GM21367 (cell line): ENCODE measurements at regions not wholly inside any gene's neighbourhood (a gene's known extent, or its start where the extent isn't known, plus 50 kb on each side); places are given as distances from the start of the nearest gene placed in this dataset.

Experiments used
- ATAC-seq: cut with Tn5 transposase; IDR thresholded peaks from one replicate; pipeline ENCODE4 v1.9.1; 2021; ENCODE audit not compliant: unreplicated experiment

DNA sequence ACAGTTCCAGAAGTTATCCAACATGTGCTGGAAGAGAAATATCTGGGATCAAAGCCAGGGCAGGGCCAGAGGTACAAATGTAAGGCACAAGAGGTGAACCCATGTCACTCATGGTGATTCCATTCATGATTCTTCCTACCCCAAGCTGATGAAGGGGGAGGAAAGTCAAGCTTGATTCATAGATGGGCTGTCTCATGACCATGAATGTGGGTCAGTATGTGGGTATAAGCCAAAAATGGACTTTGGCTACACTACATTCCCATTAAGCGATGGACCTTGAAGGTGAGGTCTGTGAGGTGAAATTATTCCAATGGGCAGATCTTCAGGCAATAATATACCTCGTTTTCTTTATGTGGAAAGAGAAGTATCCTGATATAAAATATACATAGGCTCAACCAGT, 217.1 kb downstream of the BTG1 start:
- no peak for ATAC-seq

DNA sequence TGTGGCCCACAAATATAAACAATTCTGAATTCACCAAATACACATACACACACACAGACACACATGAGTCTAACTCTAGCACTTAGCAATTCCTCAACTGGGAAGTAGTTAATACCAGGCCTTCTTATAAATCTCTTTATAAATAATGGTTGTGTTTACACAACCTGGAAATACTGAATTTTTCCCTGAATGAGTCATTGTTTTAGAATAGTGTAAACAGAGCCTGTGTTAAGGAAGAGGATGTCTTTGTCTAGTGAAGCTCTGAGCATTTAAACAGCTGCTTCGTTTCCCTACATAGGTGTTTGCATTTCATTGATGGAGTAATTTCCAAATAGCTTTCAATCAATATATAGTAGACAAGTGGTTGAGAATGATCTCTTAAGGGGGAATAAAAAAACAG, 218.8 kb downstream of the BTG1 start:
- no peak for ATAC-seq

DNA sequence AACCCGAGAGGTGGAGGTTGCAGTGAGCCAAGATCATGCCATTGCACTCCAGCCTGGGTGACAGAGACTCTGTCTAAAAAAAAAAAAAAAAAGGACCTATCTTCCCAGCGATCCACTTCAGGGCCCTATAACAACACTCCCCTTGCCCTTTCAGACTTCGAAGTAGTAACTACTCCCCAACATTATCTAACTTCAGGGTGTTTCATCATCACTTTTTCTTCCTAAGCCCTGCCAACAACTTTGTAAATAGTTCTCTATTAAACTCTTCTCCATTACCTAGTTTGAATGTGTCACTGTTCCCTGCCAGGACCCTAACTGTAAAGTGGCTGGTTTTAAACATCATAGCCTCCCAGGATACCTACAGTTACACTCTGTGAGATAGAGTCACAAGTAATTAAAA, 220.8 kb downstream of the BTG1 start:
- ATAC-seq = no peak

DNA sequence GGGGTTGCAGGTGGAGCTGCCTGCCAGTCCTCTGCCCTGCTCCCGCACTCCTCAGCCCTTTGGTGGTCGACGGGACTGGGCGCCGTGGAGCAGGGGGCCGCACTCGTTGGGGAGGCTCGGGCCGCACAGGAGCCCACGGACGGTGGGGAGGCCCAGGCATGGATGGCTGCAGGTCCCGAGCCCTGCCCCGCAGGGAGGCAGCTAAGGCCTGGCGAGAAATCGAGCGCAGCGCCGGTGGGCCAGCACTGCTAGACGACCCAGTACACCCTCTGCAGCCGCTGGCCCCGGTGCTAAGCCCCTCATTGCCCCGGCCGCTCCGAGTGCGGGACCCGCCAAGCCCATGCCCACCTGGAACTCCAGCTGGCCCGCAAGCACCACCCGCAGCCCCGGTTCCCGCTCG, 221.8 kb downstream of the BTG1 start:
- ATAC-seq = no peak

DNA sequence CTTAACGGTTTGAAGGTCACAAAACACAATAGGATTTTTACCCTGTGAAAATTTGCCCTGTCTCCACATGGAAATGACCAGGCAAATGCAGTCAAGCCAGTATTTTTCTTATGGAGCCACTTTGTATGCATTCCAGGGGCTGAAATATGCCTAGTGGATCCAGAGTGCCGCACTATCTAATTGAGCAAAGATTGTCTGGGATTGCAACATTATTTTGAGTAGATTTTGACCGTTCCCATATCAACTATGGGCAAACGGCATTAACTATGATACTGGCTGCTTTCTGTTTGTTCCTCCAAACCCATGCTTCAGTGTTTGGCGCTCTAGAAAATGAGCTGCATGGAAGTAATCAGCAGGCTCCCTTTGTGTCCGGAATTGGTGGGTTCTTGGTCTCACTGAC, 223.0 kb downstream of the BTG1 start:
- no peak for ATAC-seq

DNA sequence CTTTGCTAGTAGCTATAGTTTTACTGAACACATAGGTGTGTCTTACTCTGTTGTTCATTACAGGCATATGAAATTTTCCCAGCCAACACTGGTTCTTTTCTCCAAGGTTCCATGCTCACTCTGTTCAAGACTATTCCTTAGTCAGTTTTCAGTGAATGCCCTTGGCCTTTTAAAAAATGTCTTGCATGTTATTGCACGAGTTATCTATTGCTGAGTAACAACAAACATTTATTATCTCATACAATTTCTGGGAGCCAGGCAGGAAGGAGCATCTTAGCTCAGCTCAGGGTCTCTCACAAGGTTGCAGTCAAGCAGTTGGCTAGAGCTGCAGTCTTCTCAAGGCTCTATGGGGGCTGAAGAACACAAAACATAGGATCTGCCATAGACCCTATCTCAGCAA, 223.5 kb downstream of the BTG1 start:
- no peak for ATAC-seq

DNA sequence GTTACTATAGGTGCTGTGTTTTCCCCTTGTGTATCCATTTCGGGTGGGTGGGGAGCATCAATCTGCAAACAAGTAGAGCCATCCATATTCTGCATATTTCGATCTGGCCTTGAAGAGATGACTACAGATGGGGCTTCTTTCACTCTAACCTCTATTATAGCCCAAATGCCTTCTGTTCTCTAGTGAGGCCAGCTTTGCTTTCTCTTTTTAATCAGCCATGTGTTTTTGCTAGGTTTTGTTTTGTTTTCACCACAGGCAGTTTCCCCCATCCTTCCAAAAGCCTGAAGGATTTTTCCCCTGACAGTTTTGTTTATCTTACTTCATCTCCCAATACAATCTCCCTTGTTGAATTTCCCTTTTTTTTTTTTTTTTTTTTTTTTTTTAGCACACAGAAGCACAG, 224.1 kb downstream of the BTG1 start:
- ATAC-seq = no peak

DNA sequence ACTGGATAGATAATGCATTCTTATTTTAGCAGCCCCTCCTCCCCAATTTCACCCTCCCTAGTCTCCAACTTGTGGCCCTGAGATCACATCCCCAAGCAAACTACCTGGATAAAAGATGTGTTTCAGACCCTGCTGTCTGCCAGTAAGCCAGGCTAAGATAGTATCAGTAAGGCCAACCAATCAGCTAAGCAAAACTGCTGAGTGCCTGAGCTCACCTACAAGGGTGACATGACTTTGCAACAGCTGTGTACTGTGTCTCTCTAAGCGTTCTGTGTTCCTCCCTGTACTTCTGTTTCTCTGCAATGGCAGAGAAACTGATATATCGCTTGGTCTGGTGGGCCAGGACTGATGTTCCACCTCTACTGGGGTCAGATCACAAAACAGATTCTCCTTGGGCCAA, 224.9 kb downstream of the BTG1 start:
- ATAC-seq = no peak

DNA sequence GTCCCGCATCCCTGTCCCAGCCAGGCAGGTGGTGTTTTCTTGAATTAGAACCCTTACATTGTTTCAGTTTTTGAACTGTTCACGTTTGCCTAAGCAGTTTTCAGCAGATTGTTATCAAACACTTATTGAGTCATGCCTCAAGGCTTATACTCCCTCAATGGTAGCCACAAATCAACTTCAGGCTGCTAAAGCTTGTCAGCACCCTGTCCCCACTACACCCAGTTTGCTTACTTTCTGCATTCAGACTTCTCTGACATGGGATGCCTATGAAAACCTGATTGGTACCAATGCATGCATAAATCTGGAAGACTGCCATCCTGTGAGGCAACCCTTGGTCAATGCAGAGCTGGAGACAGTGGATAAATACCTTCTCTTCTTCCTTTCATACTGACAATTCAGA, 225.4 kb downstream of the BTG1 start:
- ATAC-seq = no peak

DNA sequence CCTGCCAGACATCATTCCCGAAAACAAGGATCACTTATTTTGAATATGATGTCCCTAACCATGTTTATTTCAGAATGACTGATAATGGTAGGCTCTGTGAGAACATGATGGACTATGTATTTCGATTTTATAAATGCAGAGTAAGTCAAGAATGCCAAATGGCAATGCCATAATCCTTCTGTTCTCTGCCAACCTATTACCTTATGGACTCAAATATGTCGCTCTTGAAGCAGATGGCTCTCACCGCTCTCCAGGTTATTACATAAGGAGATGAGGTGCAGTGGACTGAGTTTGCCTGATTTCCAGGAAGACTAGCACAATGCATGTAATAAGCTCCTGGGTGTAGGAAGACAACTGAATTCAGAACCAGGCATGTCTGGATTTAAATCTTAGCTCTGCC, 227.2 kb downstream of the BTG1 start:
- ATAC-seq = no peak

DNA sequence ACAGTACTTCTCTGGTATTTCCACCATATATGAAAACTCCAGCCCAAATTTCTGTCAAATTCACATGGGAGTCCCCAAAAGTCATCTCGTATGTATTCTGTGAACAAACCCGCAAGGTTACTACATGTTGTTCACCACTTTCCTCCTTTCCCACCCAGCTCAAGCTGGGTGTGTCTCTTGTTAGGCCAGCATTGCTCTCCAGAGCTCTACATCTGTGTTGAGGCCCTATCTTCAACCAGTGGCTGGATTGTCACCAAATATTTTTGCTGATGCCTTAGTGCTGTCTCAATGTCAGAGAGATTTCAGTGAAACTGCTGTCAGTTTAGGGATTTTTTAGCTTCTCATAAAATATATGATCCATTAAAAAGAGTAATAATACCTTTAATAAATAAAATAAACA, 230.9 kb downstream of the BTG1 start:
- no peak for ATAC-seq

DNA sequence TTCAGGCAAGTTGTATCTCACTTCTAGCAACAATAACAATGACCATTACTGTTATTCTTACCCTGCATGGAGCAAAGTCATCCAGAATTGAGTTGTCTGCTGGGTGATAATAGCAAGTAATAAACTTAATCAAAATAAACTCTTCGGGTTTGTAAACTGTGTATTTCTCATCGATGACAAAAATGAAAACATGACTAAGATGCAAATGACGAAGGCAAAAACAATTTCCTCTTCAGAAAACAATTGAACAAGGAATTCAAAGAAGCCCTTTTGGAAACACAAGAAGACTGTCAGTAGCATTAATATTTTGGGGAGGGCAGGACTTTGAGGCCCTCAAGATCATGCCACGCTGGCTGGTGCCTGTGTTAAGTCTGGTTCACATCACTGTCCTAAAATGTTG, 232.0 kb downstream of the BTG1 start:
- no peak for ATAC-seq

DNA sequence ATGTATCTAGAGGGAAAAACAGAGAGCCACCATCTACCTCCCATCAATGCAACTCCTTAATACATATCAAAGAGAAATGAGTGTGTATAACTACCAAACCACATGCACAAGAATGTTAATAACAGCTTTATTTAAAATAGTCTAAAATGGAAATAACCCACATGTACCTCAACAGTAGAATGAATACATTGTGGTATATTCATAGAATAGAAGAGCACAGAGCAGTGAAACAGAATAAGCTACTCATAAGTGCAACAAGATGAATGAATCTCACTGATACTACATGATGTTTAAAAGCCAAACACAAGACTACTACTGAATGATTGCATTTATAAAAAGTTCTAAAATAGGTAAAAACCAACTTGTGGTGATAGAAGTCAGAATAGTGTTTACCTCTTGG, 232.5 kb downstream of the BTG1 start:
- no peak for ATAC-seq

DNA sequence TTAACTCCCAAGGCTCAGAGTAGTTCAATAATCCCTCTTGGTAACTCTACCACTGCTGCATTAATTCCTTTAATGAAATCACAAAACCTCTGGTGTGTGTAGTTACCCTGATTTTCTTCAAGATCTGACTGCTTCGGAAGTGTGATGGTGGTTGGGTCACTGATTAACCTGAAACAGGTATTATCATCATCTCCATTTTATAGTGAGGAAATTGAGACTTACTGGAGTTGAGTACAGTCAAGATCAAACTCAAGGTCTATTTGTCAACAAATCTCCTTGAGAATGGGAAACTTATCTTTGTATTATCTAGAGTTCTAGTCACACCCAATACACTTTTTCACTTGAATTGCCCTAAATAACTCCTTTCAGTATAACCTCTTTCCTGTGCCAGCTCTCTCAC, 233.5 kb downstream of the BTG1 start:
- ATAC-seq = no peak

DNA sequence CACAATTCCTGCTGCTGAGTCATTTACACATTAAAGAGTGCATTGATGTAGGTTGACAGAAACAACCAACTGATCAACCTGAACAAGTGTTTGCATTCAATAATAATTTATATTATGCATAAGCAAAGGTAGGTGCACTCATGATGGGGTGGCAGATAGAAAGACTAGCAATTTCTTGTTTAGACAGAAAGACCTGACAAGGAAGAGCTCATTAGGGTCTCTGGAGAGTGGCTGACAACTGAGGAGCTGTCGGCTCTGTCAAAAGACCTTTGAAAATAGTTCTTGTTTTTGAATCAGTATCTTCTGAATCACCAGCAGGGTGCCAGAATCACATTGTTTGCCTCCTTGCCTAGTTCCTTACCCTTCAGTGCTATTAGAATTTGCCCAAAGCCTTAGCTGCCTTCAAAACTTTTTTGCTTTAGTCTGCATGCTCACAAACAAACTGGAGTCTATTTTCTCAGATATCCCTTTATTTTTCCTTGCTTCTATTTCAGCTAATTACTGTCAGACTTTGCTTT, 234.7 kb downstream of the BTG1 start:
- no peak for ATAC-seq

DNA sequence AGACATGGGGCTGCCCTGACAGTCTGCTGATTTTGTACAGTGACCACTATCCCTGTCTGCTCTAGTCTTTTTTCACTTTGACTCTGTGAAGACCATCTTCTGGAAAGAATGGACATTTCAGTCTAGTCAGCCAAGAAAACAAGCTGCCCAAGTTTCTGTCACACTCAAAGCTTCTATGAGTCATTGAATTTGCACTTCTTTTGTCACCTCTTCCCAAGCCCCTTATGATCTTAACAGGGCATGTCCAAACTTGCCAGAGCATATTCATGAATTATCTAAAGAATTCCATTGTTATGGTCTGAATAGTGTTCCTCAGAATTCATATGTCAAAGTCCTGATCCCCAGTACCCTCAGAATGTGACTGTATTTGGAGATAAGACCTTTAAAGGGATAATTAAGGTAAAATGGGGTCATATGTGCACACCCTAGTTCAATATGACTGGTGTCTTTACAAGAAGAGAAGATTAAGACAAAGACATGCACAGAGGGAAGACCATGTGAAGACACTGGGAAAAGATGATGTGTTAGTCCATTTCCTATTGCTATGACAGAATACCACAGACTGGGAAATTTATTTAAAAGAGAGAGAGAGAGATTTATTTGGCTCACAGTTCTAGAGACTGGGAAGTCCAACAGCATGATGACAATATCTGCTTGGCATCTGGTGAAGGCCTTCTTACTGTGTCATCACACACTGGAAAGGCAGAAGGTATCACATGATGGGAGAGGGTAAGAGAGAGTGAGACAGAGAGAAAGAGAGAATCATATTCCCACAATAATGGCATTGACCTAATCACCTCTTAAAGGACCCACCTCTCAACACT, 242.6 kb downstream of the BTG1 start:
- ATAC-seq = no peak

DNA sequence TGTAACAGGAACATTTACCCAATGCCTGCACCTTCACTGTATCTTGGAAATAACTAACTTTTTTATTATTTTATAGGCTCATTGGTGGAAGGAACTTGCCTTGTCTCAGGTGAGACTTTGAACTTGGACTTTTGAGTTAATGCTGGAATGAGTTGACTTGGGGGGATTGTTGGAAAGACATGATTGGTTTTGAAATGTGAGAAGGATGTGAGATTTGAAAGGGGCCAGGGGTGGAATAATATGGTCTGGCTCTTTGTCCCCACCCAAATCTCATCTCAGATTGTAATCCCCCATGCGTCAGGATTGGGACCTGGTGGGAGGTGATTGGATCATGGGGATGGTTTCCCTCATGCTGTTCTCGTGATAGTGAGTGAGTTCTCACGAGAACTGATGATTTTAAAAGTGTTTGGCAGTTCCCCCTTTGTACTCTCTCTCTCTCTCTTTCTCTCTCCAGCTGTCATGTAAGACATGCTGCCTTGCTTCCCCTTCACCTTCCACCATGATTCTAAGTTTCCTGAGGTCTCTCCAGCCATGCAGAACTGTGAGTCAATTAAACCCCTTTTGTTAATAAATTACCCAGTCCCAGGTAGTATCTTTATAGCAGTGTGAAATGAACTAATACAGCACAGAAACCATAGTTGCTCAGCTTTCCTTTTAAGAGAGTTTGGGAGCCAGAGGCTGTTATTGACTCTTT, 244.1 kb downstream of the BTG1 start:
- ATAC-seq = no peak

DNA sequence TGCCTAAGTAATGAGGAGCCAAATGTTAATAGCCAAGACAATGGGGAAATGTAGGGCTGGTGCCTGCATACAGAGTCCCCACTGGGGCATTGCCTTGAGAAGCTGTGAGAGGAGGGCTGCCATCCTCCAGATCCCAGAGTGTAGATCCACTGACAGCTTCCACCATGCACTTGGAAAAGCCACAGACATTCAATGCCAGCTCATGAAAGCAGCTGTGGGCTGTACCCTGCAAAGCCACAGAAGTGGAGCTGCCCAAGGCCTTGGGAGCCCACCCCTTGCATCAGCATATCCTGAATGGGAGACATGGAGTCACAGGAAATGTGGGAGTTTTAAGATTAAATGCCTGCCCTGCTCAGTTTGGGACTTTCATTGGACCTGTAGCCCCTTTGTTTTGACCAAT, 244.7 kb downstream of the BTG1 start:
- ATAC-seq = no peak

DNA sequence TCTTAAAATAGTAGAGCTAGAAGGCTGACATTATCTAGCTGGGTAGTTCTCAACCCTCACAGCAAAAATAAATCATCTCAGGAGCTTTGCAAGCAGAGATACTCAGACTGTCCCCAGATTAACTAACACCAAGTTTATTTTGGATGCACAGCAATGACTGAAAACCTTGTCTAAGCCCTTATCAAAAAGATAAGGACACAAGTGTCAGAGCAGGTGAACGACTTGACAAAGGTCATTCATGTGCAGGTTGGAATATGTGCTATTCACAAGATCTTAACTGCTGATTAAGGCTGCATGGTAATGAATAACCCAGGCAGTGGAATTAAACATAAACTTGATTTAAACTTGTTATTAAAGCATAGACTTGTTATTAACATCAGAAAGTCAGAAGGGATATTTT, 246.6 kb downstream of the BTG1 start:
- no peak for ATAC-seq

DNA sequence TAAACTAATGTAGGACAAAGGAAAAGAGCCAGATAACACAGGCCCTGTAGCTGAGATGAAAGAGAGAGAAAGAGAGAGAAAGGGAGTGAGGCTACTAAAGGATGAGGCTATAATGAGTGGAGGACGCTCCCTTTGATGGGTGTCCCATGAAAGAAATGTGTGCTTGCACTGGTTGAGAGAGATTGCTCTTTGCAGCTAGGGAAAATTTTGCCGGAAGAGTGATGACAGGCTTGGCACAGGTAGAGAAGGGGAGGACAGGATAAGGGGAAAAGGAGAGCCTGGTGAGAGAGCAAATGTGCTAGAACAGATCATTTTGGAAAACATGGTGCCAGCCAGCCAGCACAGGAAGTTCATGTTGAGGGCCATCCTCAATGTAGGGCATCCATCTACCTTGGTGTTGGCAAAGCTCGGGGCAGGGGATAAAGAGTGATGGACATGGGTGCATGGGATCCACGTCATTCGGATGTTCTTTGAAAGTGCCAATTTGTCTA, 248.6 kb downstream of the BTG1 start:
- no peak for ATAC-seq

DNA sequence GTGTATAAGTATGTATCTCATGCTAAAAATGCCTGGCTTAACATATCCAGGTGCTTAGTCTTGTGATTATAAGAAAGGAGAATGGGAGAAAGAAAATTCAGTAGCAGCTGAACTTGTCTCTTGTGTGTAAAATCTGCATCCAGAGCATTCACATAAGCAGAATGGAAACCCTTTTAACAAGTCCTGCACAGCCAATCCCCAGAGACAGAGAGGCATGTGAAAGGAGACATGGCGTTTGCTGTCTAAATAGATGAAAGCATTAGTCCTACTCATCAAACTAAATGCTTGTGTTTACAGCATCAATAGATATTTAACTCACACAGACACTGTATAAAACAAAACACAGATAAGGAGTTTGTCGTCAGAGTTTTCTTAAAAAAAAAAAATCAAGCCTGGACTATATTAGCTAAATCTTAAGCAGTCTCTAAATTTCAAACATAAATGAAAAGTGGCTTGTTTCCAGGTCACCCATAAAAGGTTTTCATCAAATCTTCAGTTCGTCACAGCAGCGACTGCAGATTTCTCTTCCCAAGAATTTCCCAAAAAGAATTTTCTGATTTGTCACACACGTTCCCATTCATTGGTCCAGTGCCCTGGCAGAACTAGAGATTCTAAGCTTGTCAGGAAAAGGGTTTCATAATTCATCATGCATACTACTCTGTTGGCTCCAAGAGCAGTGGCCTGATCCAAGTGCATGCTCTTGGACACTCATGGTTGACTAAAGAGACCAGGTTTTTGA, 249.2 kb downstream of the BTG1 start:
- no peak for ATAC-seq

DNA sequence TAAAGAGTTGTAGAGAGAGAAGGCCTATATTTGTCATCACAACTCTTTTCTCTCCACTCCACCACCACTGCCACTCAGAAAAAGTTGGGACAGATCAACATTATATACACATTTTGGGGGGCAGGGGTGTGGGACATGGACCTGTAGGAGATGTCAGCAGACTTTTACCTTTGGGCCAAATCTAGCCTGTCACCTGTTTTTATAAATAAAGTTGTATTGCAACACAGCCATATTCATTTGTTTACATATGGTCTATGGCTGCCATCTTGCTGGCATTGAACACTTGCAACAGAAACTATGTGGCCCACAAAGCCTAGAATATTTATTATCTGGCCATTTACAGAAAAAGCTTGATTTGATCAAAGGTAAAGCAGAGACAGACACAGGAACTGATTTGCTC, 250.7 kb downstream of the BTG1 start:
- no peak for ATAC-seq
